GM19324 (cell line): ENCODE measurements at regions not wholly inside any gene's neighbourhood (a gene's known extent, or its start where the extent isn't known, plus 50 kb on each side); places are given as distances from the start of the nearest gene placed in this dataset.
"Not testable (repeated sequence)": the region's sequence is repeated elsewhere in the genome, so short reads cannot be mapped to it uniquely, and the experiment has no call there.

Experiments used
- ATAC-seq: cut with Tn5 transposase; IDR thresholded peaks from one replicate; pipeline ENCODE4 v1.9.1; 2021; ENCODE audit warnings: mild to moderate bottlenecking, moderate library complexity; ENCODE audit not compliant: unreplicated experiment, low FRiP score

- no peak for ATAC-seq
Observed at GRCh38 chr12:63508543-63508942, 159.8 kb downstream of the DPY19L2 start.

GRCh38 chr12:63499567-63499966 is 168.7 kb downstream of the DPY19L2 start:
- no peak for ATAC-seq

GRCh38 chr12:63498239-63498638 is 170.1 kb downstream of the DPY19L2 start:
- no peak for ATAC-seq

GRCh38 chr12:63496654-63497053 is 171.6 kb downstream of the DPY19L2 start:
- ATAC-seq: no peak

GRCh38 chr12:63495974-63496373 is 172.3 kb downstream of the DPY19L2 start:
- no peak for ATAC-seq

GRCh38 chr12:63493357-63493756 is 174.9 kb downstream of the DPY19L2 start:
- ATAC-seq: not testable (repeated sequence)

GRCh38 chr12:63480186-63480585 is 188.1 kb downstream of the DPY19L2 start:
- ATAC-seq: no peak

GRCh38 chr12:63470161-63470560 is 198.1 kb downstream of the DPY19L2 start:
- no peak for ATAC-seq

GRCh38 chr12:63467951-63468350 is 200.3 kb downstream of the DPY19L2 start:
- no peak for ATAC-seq

- ATAC-seq: no peak
Observed at GRCh38 chr12:63457857-63458256, 210.4 kb downstream of the DPY19L2 start.

GRCh38 chr12:63457428-63457827 is 210.9 kb downstream of the DPY19L2 start:
- no peak for ATAC-seq

GRCh38 chr12:63450816-63451215 is 217.5 kb downstream of the DPY19L2 start:
- no peak for ATAC-seq

- no peak for ATAC-seq
Observed at GRCh38 chr12:63450334-63450733, 218.0 kb downstream of the DPY19L2 start.

- ATAC-seq: no peak
Observed at GRCh38 chr12:63445224-63445880, 222.9 kb downstream of the DPY19L2 start.

- ATAC-seq: no peak
Observed at GRCh38 chr12:63440048-63440447, 228.2 kb downstream of the DPY19L2 start.

- ATAC-seq: not testable (repeated sequence)
Observed at GRCh38 chr12:63434384-63434783, 233.9 kb downstream of the DPY19L2 start.

GRCh38 chr12:63427969-63428368 is 240.3 kb downstream of the DPY19L2 start:
- not testable (repeated sequence) for ATAC-seq

GRCh38 chr12:63427029-63427428 is 241.3 kb downstream of the DPY19L2 start:
- ATAC-seq: not testable (repeated sequence)

- no peak for ATAC-seq
Observed at GRCh38 chr12:63424671-63425070, 243.6 kb downstream of the DPY19L2 start.

- no peak for ATAC-seq
Observed at GRCh38 chr12:63423839-63424238, 244.5 kb downstream of the DPY19L2 start.

- peak; percentile 86 for ATAC-seq
Observed at GRCh38 chr12:63420206-63420644, 248.1 kb downstream of the DPY19L2 start.

GRCh38 chr12:63419154-63419553 is 249.1 kb downstream of the DPY19L2 start:
- ATAC-seq: no peak

GRCh38 chr12:63416788-63417187 is 251.5 kb downstream of the DPY19L2 start:
- no peak for ATAC-seq
